ENCODE measurements at regions not wholly inside any gene's neighbourhood (a gene's known extent, or its start where the extent isn't known, plus 50 kb on each side); places are given as distances from the start of the nearest gene placed in this dataset.

GRCh38 chr13:109680930-109681329, 105.5 kb downstream of the IRS2 start:
- Histone ChIP-seq H3K36me3 (replicated peaks in 1 of 2; ENCODE audit: control insufficient read depth in 1 of 2, insufficient read depth in 2 of 2, low read length in 2 of 2) (no peaks in the 10 kb centered on the region), H4K20me1 (ENCODE audit: insufficient read depth, low read length) (no peaks in the 10 kb centered on the region), H3K4me1 (ENCODE audit: control insufficient read depth in 1 of 2, insufficient read depth in 2 of 2, low read length in 2 of 2) (no peaks in the 10 kb centered on the region), H3K4me3 (replicated peaks in 1 of 3; ENCODE audit: low read depth in 2 of 3, low read length in 3 of 3) (no peak overlapping the region), H2AFZ (ENCODE audit: insufficient read depth, low read depth, low read length, poor library complexity, severe bottlenecking) (no peak overlapping the region), H3K9me3 (replicated peaks in 1 of 2; ENCODE audit: control insufficient read depth in 1 of 2, insufficient read depth in 1 of 2, low read length in 2 of 2) (no peaks in the 10 kb centered on the region), H3K79me2 (ENCODE audit: insufficient read depth, low read length) (no peaks in the 10 kb centered on the region), H3K27ac (ENCODE audit: low read depth in 1 of 2, low read length in 2 of 2) (no peak overlapping the region), H3K4me2 (replicated peaks; ENCODE audit: extremely low read depth, low read length, poor library complexity, severe bottlenecking) (no peak overlapping the region), H3K9ac (ENCODE audit: insufficient read depth, low read length, poor library complexity, severe bottlenecking) (no peak overlapping the region), H3K27me3 (ENCODE audit: control insufficient read depth in 2 of 2, insufficient read depth in 2 of 2, low read length in 2 of 2) (no peaks in the 10 kb centered on the region)
- no peak for DNase-seq
- Mint-ChIP-seq H3K4me3 (no peak overlapping the region), H3K9me3 (peaks cover 0 to 6% (median 0%) of the 10 kb centered on the region in 7 donors), H3K4me1 (no peaks in the 10 kb centered on the region), H3K27ac (no peak overlapping the region), H3K36me3 (no peaks in the 10 kb centered on the region), H3K27me3 (ENCODE audit: low read depth in 3 of 3) (peaks cover 4 to 6% (median 5%) of the 10 kb centered on the region in 3 donors)
- TF ChIP-seq CTCF (IDR thresholded peaks at IDR 0.05) = no peak
- WGBS (ENCODE audit: insufficient coverage) = 80% methylated on average over 1 of the region's 4 CpGs
- intact Hi-C loops (cut with micrococcal nuclease) = no loop called here

GRCh38 chr13:109680288-109680687, 106.1 kb downstream of the IRS2 start:
- H4K20me1 ChIP-seq (ENCODE audit: insufficient read depth, low read length) = no peaks in the 10 kb centered on the region
- no peak overlapping the region for H3K27ac ChIP-seq (ENCODE audit: low read depth in 1 of 2, low read length in 2 of 2)
- no peak overlapping the region for H3K4me3 ChIP-seq (replicated peaks in 1 of 3; ENCODE audit: low read depth in 2 of 3, low read length in 3 of 3)
- no peak for DNase-seq
- Mint-ChIP-seq H3K4me1 (no peaks in the 10 kb centered on the region), H3K36me3 (no peaks in the 10 kb centered on the region), H3K27ac (peak overlapping the region in 2 of 7 donors; percentile 28 to 31), H3K4me3 (no peak overlapping the region), H3K9me3 (peaks cover 0 to 9% (median 0%) of the 10 kb centered on the region in 7 donors), H3K27me3 (ENCODE audit: low read depth in 3 of 3) (peaks cover 4 to 6% (median 5%) of the 10 kb centered on the region in 3 donors)
- no peak overlapping the region for H3K9ac ChIP-seq (ENCODE audit: insufficient read depth, low read length, poor library complexity, severe bottlenecking)
- H3K4me1 ChIP-seq (ENCODE audit: control insufficient read depth in 1 of 2, insufficient read depth in 2 of 2, low read length in 2 of 2) = no peaks in the 10 kb centered on the region
- H3K36me3 ChIP-seq (replicated peaks in 1 of 2; ENCODE audit: control insufficient read depth in 1 of 2, insufficient read depth in 2 of 2, low read length in 2 of 2) = no peaks in the 10 kb centered on the region
- intact Hi-C loops (cut with micrococcal nuclease) = no loop called here
- H3K4me2 ChIP-seq (replicated peaks; ENCODE audit: extremely low read depth, low read length, poor library complexity, severe bottlenecking) = no peak overlapping the region
- H2AFZ ChIP-seq (ENCODE audit: insufficient read depth, low read depth, low read length, poor library complexity, severe bottlenecking) = no peak overlapping the region
- no peaks in the 10 kb centered on the region for H3K27me3 ChIP-seq (ENCODE audit: control insufficient read depth in 2 of 2, insufficient read depth in 2 of 2, low read length in 2 of 2)
- 91% methylated on average over 4 of the region's 4 CpGs for WGBS (ENCODE audit: insufficient coverage)
- no peaks in the 10 kb centered on the region for H3K79me2 ChIP-seq (ENCODE audit: insufficient read depth, low read length)
- no peak for TF ChIP-seq CTCF (IDR thresholded peaks at IDR 0.05)
- no peaks in the 10 kb centered on the region for H3K9me3 ChIP-seq (replicated peaks in 1 of 2; ENCODE audit: control insufficient read depth in 1 of 2, insufficient read depth in 1 of 2, low read length in 2 of 2)

Data from CD14-positive monocyte (primary cell).